ENCODE measurements at regions not wholly inside any gene's neighbourhood (a gene's known extent, or its start where the extent isn't known, plus 50 kb on each side); places are given as distances from the start of the nearest gene placed in this dataset.

GRCh38 chr13:30367296-30367695 lies 55.0 kb upstream of the UBE2L5 start:
- intact Hi-C loops (cut with micrococcal nuclease; ENCODE audit: unreplicated experiment) = no loop called here
- Histone ChIP-seq H3K4me3 (ENCODE audit: low read depth in 2 of 2, low read length in 2 of 2) (no peak overlapping the region), H3K9me3 (ENCODE audit: control insufficient read depth, insufficient read depth, low read depth, low read length) (no peaks in the 10 kb centered on the region), H3K4me1 (ENCODE audit: control insufficient read depth, insufficient read depth, low read length) (no peaks in the 10 kb centered on the region; the same call in 1 of the 2 replicates), H3K36me3 (ENCODE audit: control insufficient read depth, insufficient read depth, low read length) (no peaks in the 10 kb centered on the region), H3K27me3 (ENCODE audit: control insufficient read depth, insufficient read depth, low read length) (no peaks in the 10 kb centered on the region), H3K27ac (ENCODE audit: low read length) (no peak overlapping the region)
- TF ChIP-seq SIN3A (IDR thresholded peaks at IDR 0.05; ENCODE audit: borderline replicate concordance, insufficient read depth, low read depth, low read length) = no peak
- no peak for TF ChIP-seq REST (IDR thresholded peaks at IDR 0.05; ENCODE audit: insufficient read depth in 1 of 2, low read depth in 2 of 2, low read length in 1 of 2)
- no peak for TF ChIP-seq POLR2AphosphoS5 (IDR thresholded peaks at IDR 0.05; ENCODE audit: low read depth, low read length)
- no peak for TF ChIP-seq TCF7L2 (IDR thresholded peaks at IDR 0.05; ENCODE audit: low read depth, low read length)
- TF ChIP-seq, protein P1, sequence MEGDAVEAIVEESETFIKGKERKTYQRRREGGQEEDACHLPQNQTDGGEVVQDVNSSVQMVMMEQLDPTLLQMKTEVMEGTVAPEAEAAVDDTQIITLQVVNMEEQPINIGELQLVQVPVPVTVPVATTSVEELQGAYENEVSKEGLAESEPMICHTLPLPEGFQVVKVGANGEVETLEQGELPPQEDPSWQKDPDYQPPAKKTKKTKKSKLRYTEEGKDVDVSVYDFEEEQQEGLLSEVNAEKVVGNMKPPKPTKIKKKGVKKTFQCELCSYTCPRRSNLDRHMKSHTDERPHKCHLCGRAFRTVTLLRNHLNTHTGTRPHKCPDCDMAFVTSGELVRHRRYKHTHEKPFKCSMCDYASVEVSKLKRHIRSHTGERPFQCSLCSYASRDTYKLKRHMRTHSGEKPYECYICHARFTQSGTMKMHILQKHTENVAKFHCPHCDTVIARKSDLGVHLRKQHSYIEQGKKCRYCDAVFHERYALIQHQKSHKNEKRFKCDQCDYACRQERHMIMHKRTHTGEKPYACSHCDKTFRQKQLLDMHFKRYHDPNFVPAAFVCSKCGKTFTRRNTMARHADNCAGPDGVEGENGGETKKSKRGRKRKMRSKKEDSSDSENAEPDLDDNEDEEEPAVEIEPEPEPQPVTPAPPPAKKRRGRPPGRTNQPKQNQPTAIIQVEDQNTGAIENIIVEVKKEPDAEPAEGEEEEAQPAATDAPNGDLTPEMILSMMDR (IDR thresholded peaks at IDR 0.05) = no peak
- CTCF ChIA-PET = no interaction called here
- DNase-seq (ENCODE audit: low read depth, low spot score) = no peak
- POLR2A ChIA-PET = no interaction called here
- no peak for ATAC-seq
- BruUV-seq (replicated peaks) = no TSS peak
- in situ Hi-C loops (cut with HindIII; ENCODE audit: low pct_unique_long_range_greater_than_20kb, low sequenced_read_pairs) = no loop called here

DNA sequence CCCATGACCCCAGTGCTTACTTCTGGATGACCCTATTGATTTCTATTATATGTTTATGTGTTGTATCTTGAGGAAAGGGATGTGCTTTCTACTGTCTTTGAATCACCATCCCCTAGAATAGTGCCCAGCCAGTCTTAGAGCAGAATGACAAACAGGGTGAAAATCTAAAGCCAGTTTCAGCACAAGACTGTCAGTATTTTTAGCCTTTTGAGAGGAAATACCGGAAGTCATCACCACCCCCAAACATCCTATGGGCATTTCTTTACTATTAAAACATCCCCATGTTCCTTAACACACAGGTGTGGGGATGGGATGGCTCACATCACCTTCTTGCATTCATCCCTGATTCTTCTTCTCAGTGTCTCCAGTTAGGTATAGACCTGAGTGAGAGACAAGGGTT lies 52.1 kb upstream of the UBE2L5 start:
- CTCF ChIA-PET = no interaction called here
- H3K4me3 ChIP-seq (ENCODE audit: low read depth in 2 of 2, low read length in 2 of 2) = no peak overlapping the region

More for the DNA sequence above, 52.1 kb upstream of the UBE2L5 start:
- POLR2A ChIA-PET = interaction anchor here (0.6 kb wide), 1 partner anchor 182 kb away, joined by 3 read pairs; no protein-coding TSS in a partner anchor
- H3K27me3 ChIP-seq (ENCODE audit: control insufficient read depth, insufficient read depth, low read length) = no peaks in the 10 kb centered on the region
- in situ Hi-C loops (cut with HindIII; ENCODE audit: low pct_unique_long_range_greater_than_20kb, low sequenced_read_pairs) (no loop called here), intact Hi-C loops (cut with micrococcal nuclease; ENCODE audit: unreplicated experiment) (no loop called here)
- no peaks in the 10 kb centered on the region for H3K9me3 ChIP-seq (ENCODE audit: control insufficient read depth, insufficient read depth, low read depth, low read length)
- no peak overlapping the region for H3K27ac ChIP-seq (ENCODE audit: low read length)
- no peaks in the 10 kb centered on the region for H3K4me1 ChIP-seq (ENCODE audit: control insufficient read depth, insufficient read depth, low read length)
- ATAC-seq (no peak), DNase-seq (ENCODE audit: low read depth, low spot score) (no peak)
- no peaks in the 10 kb centered on the region for H3K36me3 ChIP-seq (ENCODE audit: control insufficient read depth, insufficient read depth, low read length)
- no peak for TF ChIP-seq TCF7L2 (IDR thresholded peaks at IDR 0.05; ENCODE audit: low read depth, low read length)
- no peak for TF ChIP-seq SIN3A (IDR thresholded peaks at IDR 0.05; ENCODE audit: borderline replicate concordance, insufficient read depth, low read depth, low read length)
- TF ChIP-seq POLR2AphosphoS5 (IDR thresholded peaks at IDR 0.05; ENCODE audit: low read depth, low read length) = no peak
- TF ChIP-seq, protein P1 (IDR thresholded peaks at IDR 0.05) = no peak
- no peak for TF ChIP-seq REST (IDR thresholded peaks at IDR 0.05; ENCODE audit: insufficient read depth in 1 of 2, low read depth in 2 of 2, low read length in 1 of 2)
- no TSS peak for BruUV-seq (replicated peaks)

Measured in Panc1 (cell line).